Heart left ventricle (tissue), 16 donors: ENCODE measurements at regions not wholly inside any gene's neighbourhood (a gene's known extent, or its start where the extent isn't known, plus 50 kb on each side); places are given as distances from the start of the nearest gene placed in this dataset.
"Not testable (repeated sequence)": the region's sequence is repeated elsewhere in the genome, so short reads cannot be mapped to it uniquely, and the experiment has no call there.

Experiments
- ATAC-seq, 4 donors: fragments of 200-7000 bp; cut with Tn5 transposase; one replicate each; pipeline ENCODE4 v1.9.1; 2020 to 2022; ENCODE audit warnings: moderate library complexity in 4 of 4, mild to moderate bottlenecking in 3 of 4, moderate number of reproducible peaks in 1 of 4
- DNase-seq, 5 donors: peaks; one replicate each; pipeline ENCODE4 v3.0.0-alpha.2; 2020
- H3K27ac ChIP-seq, 12 donors: fragments of 200-600 bp; sonication (generic) in 4 of 12; one replicate each; pipeline versions ENCODE4 v1.5.0 to v1.8.0; 2016 to 2022; ENCODE audit warnings: mild to moderate bottlenecking in 2 of 12
- H3K27me3 ChIP-seq, 9 donors: fragments of 200-600 bp; sonication (generic) in 2 of 9; one replicate each; pipeline versions ENCODE4 v1.5.1 to v1.8.0; 2016 to 2022; ENCODE audit warnings: mild to moderate bottlenecking in 3 of 9
- H3K36me3 ChIP-seq, 9 donors: fragments of 200-600 bp; sonication (generic) in 2 of 9; one replicate each; pipeline versions ENCODE4 v1.5.0 to v1.8.0; 2018 to 2022; ENCODE audit warnings: mild to moderate bottlenecking in 2 of 9
- H3K4me1 ChIP-seq, 12 donors: fragments of 200-600 bp; sonication (generic) in 4 of 12; one replicate each; pipeline versions ENCODE4 v1.5.0 to v1.8.0; 2016 to 2022; ENCODE audit warnings: mild to moderate bottlenecking in 3 of 12
- H3K4me3 ChIP-seq, 12 donors: fragments of 200-600 bp; sonication (generic) in 4 of 12; one replicate each; pipeline versions ENCODE4 v1.5.0 to v1.8.0; 2017 to 2022; ENCODE audit warnings: mild to moderate bottlenecking in 9 of 12, moderate library complexity in 4 of 12
- H3K9me3 ChIP-seq, 12 donors: fragments of 200-600 bp; sonication (generic) in 4 of 12; one replicate each; pipeline versions ENCODE4 v1.5.0 to v1.8.0; 2016 to 2022; ENCODE audit warnings: mild to moderate bottlenecking in 1 of 12
- CTCF ChIP-seq, 12 donors: fragments of 200-600 bp; sonication (generic) in 4 of 12; IDR thresholded peaks; one replicate each; pipeline versions ENCODE4 v1.5.0 to v1.8.0; 2018 to 2022; ENCODE audit warnings: antibody characterized with exemption in 12 of 12, mild to moderate bottlenecking in 5 of 12
- POLR2A ChIP-seq, 2 donors: fragments of 450-650 bp; IDR thresholded peaks; one replicate each; pipeline ENCODE4 v1.6.1; 2017; ENCODE audit warnings: antibody characterized with exemption in 2 of 2, mild to moderate bottlenecking in 2 of 2, moderate library complexity in 2 of 2
- WGBS, 4 donors: extraction: QIAGEN DNeasy Blood & Tissue Kit in 2 of 4; methylation state at CpG; one replicate each; pipeline versions ENCODE4 v1.1.5 to v1.1.7; 2013 to 2018; 5-methylcytosine and 5-hydroxymethylcytosine counted together
- intact Hi-C, 10 donors: fragments of 100-400 bp; cut with DNase I; formaldehyde crosslinking; loops; one replicate each; pipeline versions ENCODE4 v1.11.1 to v1.14.2; 2022
- donor health status: ischemic (EF 13 %, LVEDD 7.1; RV severe dilation, severe dysfunction).
- donor health status: healthy with polysubstance abuse.
- donor health status: DM: no; HTN: yes; CAD: no.
- donor health status: DM: no; HTN: no; CAD: no.
- donor health status: ischemic (EF 25% LVEDD 6.9; RV normal size, moderate dysfunction).
- donor health status: ischemic (EF 25% LVEDD 5.7; RV mildly dilated, moderate dysfunction).
- donor health status: healthy.
- donor health status: DM: yes; HTN: yes; CAD: no.
- donor health status: ischemic (EF 35%, LVEDD 5.7; RV mildly dilated, moderate dysfunction).
- donor health status: nonischemic (EF 11% LVEDD 7.7; RV severe dilation, severe dysfunction).
- donor health status: DM: yes; HTN: yes; CAD: no.
- donor health status: PGD.
- donor health status: ischemic (EF 29% LVEDD 5.4; RV normal size, mild dysfunction).
- donor health status: nonischemic (EF 23%, LVEDD 6.1; RV moderate dilation, normal function).

- WGBS, 4 donors: 73 to 89% (median 79%) methylated on average over 5 of the region's 5 CpGs
- Histone ChIP-seq H3K9me3 (no peaks in the 10 kb centered on the region), H3K4me3 (no peak overlapping the region), H3K27me3 (no peaks in the 10 kb centered on the region), H3K36me3 (no peaks in the 10 kb centered on the region), H3K27ac (no peak overlapping the region), H3K4me1 (peaks cover 0 to 2% (median 0%) of the 10 kb centered on the region in 12 donors)
- DNase-seq (no peak), ATAC-seq (no peak)
- TF ChIP-seq POLR2A (IDR thresholded peaks at IDR 0.05): no peak
- intact Hi-C loops: no loop called here
Measured at GRCh38 chr12:9327320-9327719, 119.1 kb upstream of the PZP start.

GRCh38 chr12:9326849-9327248 is 118.7 kb upstream of the PZP start:
- H3K27me3 ChIP-seq, H3K36me3 ChIP-seq, H3K9me3 ChIP-seq, ATAC-seq, DNase-seq, H3K27ac ChIP-seq, H3K4me1 ChIP-seq, intact Hi-C loops, H3K4me3 ChIP-seq: not testable (repeated sequence)
- 96 to 97% (median 97%) methylated on average over 14 of the region's 14 CpGs for WGBS, 4 donors

- H3K4me1 ChIP-seq: no peaks in the 10 kb centered on the region
- intact Hi-C loops: no loop called here
- ATAC-seq (no peak), DNase-seq (no peak)
- H3K9me3 ChIP-seq: no peaks in the 10 kb centered on the region
- no peak for TF ChIP-seq POLR2A (IDR thresholded peaks at IDR 0.05)
- no peak for TF ChIP-seq CTCF (IDR thresholded peaks at IDR 0.05)
- H3K36me3 ChIP-seq: no peaks in the 10 kb centered on the region
- H3K27ac ChIP-seq: no peak overlapping the region
- no peaks in the 10 kb centered on the region for H3K27me3 ChIP-seq
- H3K4me3 ChIP-seq: peak overlapping the region in 3 of 12 donors; percentile 15 to 40 (median 30)
- WGBS, 4 donors: 64 to 66% (median 65%) methylated on average over 12 of the region's 12 CpGs
Measured at GRCh38 chr12:9326085-9326484, 117.9 kb upstream of the PZP start.

- no peaks in the 10 kb centered on the region for H3K27me3 ChIP-seq
- ATAC-seq (no peak), DNase-seq (no peak)
- WGBS, 4 donors: 63 to 74% (median 70%) methylated on average over 10 of the region's 10 CpGs
- H3K9me3 ChIP-seq: no peaks in the 10 kb centered on the region
- H3K36me3 ChIP-seq: no peaks in the 10 kb centered on the region
- no peaks in the 10 kb centered on the region for H3K4me1 ChIP-seq
- TF ChIP-seq CTCF (IDR thresholded peaks at IDR 0.05) (no peak), POLR2A (IDR thresholded peaks at IDR 0.05) (no peak)
- peak overlapping the region in 3 of 12 donors; percentile 15 to 40 (median 30) for H3K4me3 ChIP-seq
- no peak overlapping the region for H3K27ac ChIP-seq
- intact Hi-C loops: no loop called here
Measured at GRCh38 chr12:9325471-9325870, 117.3 kb upstream of the PZP start.

GRCh38 chr12:9324782-9325181 is 116.6 kb upstream of the PZP start:
- ATAC-seq: no peak
- 79 to 88% (median 83%) methylated on average over 6 of the region's 6 CpGs for WGBS, 4 donors
- H3K27ac ChIP-seq: no peak overlapping the region

More at GRCh38 chr12:9324782-9325181, 116.6 kb upstream of the PZP start:
- no peaks in the 10 kb centered on the region for H3K9me3 ChIP-seq
- intact Hi-C loops: no loop called here
- H3K27me3 ChIP-seq: no peaks in the 10 kb centered on the region
- H3K4me3 ChIP-seq: no peak overlapping the region
- no peaks in the 10 kb centered on the region for H3K4me1 ChIP-seq
- no peaks in the 10 kb centered on the region for H3K36me3 ChIP-seq
- TF ChIP-seq CTCF (IDR thresholded peaks at IDR 0.05): no peak
- no peak for TF ChIP-seq POLR2A (IDR thresholded peaks at IDR 0.05)
- no peak for DNase-seq
